NCI-H1092 (cell line): ENCODE measurements at regions not wholly inside any gene's neighbourhood (a gene's known extent, or its start where the extent isn't known, plus 50 kb on each side); places are given as distances from the start of the nearest gene placed in this dataset.
"Not testable (repeated sequence)": the region's sequence is repeated elsewhere in the genome, so short reads cannot be mapped to it uniquely, and the experiment has no call there.

Experiments used
- DNase-seq: peaks from one replicate; lab custom pipeline; 2025; lab: John Stamatoyannopoulos, UW

DNA sequence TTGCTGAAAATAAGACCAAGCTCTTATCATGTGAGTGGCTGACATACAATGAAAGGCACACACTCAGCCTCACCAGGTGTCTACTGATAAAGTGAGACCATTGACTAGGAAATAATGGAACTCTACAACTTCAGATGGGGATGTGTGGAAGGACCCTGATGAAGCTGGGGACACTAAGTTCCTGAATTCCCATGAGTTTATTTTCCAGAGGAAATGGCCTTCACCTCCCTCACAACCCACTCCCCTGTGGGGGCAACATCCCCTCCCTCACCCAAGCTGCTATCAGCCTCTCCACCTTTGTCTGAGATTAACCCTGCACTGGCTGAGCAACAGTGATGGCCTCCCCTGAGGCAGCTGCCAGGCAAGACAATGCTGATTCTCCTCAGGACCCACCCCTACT lies 55.2 kb upstream of the SMARCAD1 start:
- DNase-seq = no peak

- DNase-seq = not testable (repeated sequence)
Observed at GRCh38 chr4:94155404-94155803, 52.3 kb upstream of the SMARCAD1 start.

- DNase-seq = no peak
Observed at GRCh38 chr4:94156826-94157225, 50.8 kb upstream of the SMARCAD1 start.
